HG03460 (cell line): ENCODE measurements at regions not wholly inside any gene's neighbourhood (a gene's known extent, or its start where the extent isn't known, plus 50 kb on each side); places are given as distances from the start of the nearest gene placed in this dataset.
"Not testable (repeated sequence)": the region's sequence is repeated elsewhere in the genome, so short reads cannot be mapped to it uniquely, and the experiment has no call there.

Experiments used
- ATAC-seq: cut with Tn5 transposase; IDR thresholded peaks from one replicate; pipeline ENCODE4 v1.9.1; 2021; ENCODE audit not compliant: unreplicated experiment

- no peak for ATAC-seq
Measured at GRCh38 chr6:81371930-81372329, 380.6 kb downstream of the TENT5A start.

- no peak for ATAC-seq
Measured at GRCh38 chr6:81366972-81367371, 385.5 kb downstream of the TENT5A start.

GRCh38 chr6:81362246-81362645, 390.2 kb downstream of the TENT5A start:
- ATAC-seq = no peak

- no peak for ATAC-seq
Measured at GRCh38 chr6:81353262-81353661, 399.2 kb downstream of the TENT5A start.

GRCh38 chr6:81344026-81344425, 408.5 kb downstream of the TENT5A start:
- ATAC-seq = not testable (repeated sequence)

GRCh38 chr6:81340946-81341345, 411.5 kb downstream of the TENT5A start:
- no peak for ATAC-seq

GRCh38 chr6:81331526-81331925, 421.0 kb downstream of the TENT5A start:
- ATAC-seq = no peak

GRCh38 chr6:81328700-81329099, 423.8 kb downstream of the TENT5A start:
- no peak for ATAC-seq

- no peak for ATAC-seq
Measured at GRCh38 chr6:81326881-81327561, 425.5 kb downstream of the TENT5A start.

GRCh38 chr6:81309811-81310210, 442.7 kb downstream of the TENT5A start:
- ATAC-seq = no peak

GRCh38 chr6:81308577-81309279, 443.8 kb downstream of the TENT5A start:
- no peak for ATAC-seq

- no peak for ATAC-seq
Measured at GRCh38 chr6:81307651-81308214, 444.7 kb downstream of the TENT5A start.

- no peak for ATAC-seq
Measured at GRCh38 chr6:81304466-81304865, 448.0 kb downstream of the TENT5A start.

GRCh38 chr6:81300961-81301360, 451.5 kb downstream of the TENT5A start:
- ATAC-seq = no peak

GRCh38 chr6:81298751-81299150, 453.7 kb downstream of the TENT5A start:
- ATAC-seq = no peak

GRCh38 chr6:81295310-81295709, 457.2 kb downstream of the TENT5A start:
- ATAC-seq = no peak

- no peak for ATAC-seq
Measured at GRCh38 chr6:81293896-81294295, 458.6 kb downstream of the TENT5A start.

GRCh38 chr6:81289229-81289628, 463.3 kb downstream of the TENT5A start:
- no peak for ATAC-seq

- no peak for ATAC-seq
Measured at GRCh38 chr6:81265106-81265505, 487.4 kb downstream of the TENT5A start.

GRCh38 chr6:81263531-81264168, 488.8 kb downstream of the TENT5A start:
- no peak for ATAC-seq

- ATAC-seq = no peak
Measured at GRCh38 chr6:81262656-81263055, 489.8 kb downstream of the TENT5A start.

- not testable (repeated sequence) for ATAC-seq
Measured at GRCh38 chr6:81256223-81256622, 496.3 kb downstream of the TENT5A start.
